Progenitor cell of endocrine pancreas (in vitro differentiated cells): ENCODE measurements at regions not wholly inside any gene's neighbourhood (a gene's known extent, or its start where the extent isn't known, plus 50 kb on each side); places are given as distances from the start of the nearest gene placed in this dataset.
A peak's percentile ranks its signal among the peaks of the same experiment; 100 is the strongest.

ENCODE experiments used
- DNase-seq: peaks from one replicate; pipeline ENCODE4 v3.0.0; 2021; ENCODE audit warnings: low spot score; ENCODE audit not compliant: unreplicated experiment
- H3K27ac Mint-ChIP-seq: 2 replicates; pipeline ENCODE4 v1.8.0; 2021; ENCODE audit warnings: mild to moderate bottlenecking, moderate library complexity, mixed read lengths
- H3K27me3 Mint-ChIP-seq: 2 replicates; pipeline ENCODE4 v1.8.0; 2021; ENCODE audit warnings: mixed read lengths
- H3K36me3 Mint-ChIP-seq: 2 replicates; pipeline ENCODE4 v1.8.0; 2022; ENCODE audit warnings: mixed read lengths; ENCODE audit not compliant: insufficient read depth
- H3K4me1 Mint-ChIP-seq: 2 replicates; pipeline ENCODE4 v1.8.0; 2021; ENCODE audit warnings: low read depth, mixed read lengths
- H3K4me3 Mint-ChIP-seq: 2 replicates; pipeline ENCODE4 v1.8.0; 2021; ENCODE audit warnings: low read depth, mild to moderate bottlenecking, moderate library complexity, mixed read lengths
- H3K9me3 Mint-ChIP-seq: 2 replicates; pipeline ENCODE4 v1.8.0; 2021; ENCODE audit warnings: low read depth, mixed read lengths
- CTCF ChIP-seq: fragments of 200-600 bp; sonication (generic); IDR thresholded peaks from one replicate; pipeline ENCODE4 v1.5.0; 2021; ENCODE audit warnings: antibody characterized with exemption, mild to moderate bottlenecking; ENCODE audit not compliant: unreplicated experiment

- DNase-seq, result no peak
- Mint-ChIP-seq H3K4me1 (peaks cover 37% of the 10 kb centered on the region), H3K4me3 (no peak overlapping the region), H3K36me3 (no peaks in the 10 kb centered on the region), H3K27me3 (no peaks in the 10 kb centered on the region), H3K27ac (no peak overlapping the region), H3K9me3 (no peaks in the 10 kb centered on the region)
- TF ChIP-seq CTCF, result no peak
Observed at GRCh38 chr13:50596156-50596555, 247.3 kb downstream of the DLEU7 start.

- Mint-ChIP-seq H3K4me3 (no peak overlapping the region), H3K27ac (no peak overlapping the region), H3K4me1 (peaks cover 37% of the 10 kb centered on the region), H3K36me3 (no peaks in the 10 kb centered on the region), H3K27me3 (no peaks in the 10 kb centered on the region), H3K9me3 (no peaks in the 10 kb centered on the region)
- no peak for TF ChIP-seq CTCF
- DNase-seq, result no peak
Observed at GRCh38 chr13:50596776-50597203, 246.7 kb downstream of the DLEU7 start.

GRCh38 chr13:50598338-50598737, 245.2 kb downstream of the DLEU7 start:
- DNase-seq, result no peak

GRCh38 chr13:50599046-50599445, 244.4 kb downstream of the DLEU7 start:
- no peak for TF ChIP-seq CTCF
- no peak overlapping the region for H3K4me3 Mint-ChIP-seq
- H3K27ac Mint-ChIP-seq, result peak overlapping the region; percentile 37
- H3K27me3 Mint-ChIP-seq, result no peaks in the 10 kb centered on the region
- no peaks in the 10 kb centered on the region for H3K36me3 Mint-ChIP-seq
- H3K9me3 Mint-ChIP-seq, result no peaks in the 10 kb centered on the region
- no peak for DNase-seq
- H3K4me1 Mint-ChIP-seq, result peaks cover 31% of the 10 kb centered on the region

More at GRCh38 chr13:50598338-50598737, 245.2 kb downstream of the DLEU7 start:
- H3K27ac Mint-ChIP-seq, result peak overlapping the region; percentile 0
- no peak for TF ChIP-seq CTCF
- peaks cover 35% of the 10 kb centered on the region for H3K4me1 Mint-ChIP-seq
- H3K4me3 Mint-ChIP-seq, result no peak overlapping the region
- H3K36me3 Mint-ChIP-seq, result no peaks in the 10 kb centered on the region
- no peaks in the 10 kb centered on the region for H3K9me3 Mint-ChIP-seq
- no peaks in the 10 kb centered on the region for H3K27me3 Mint-ChIP-seq

- Mint-ChIP-seq H3K9me3 (no peaks in the 10 kb centered on the region), H3K4me1 (peaks cover 23% of the 10 kb centered on the region), H3K36me3 (no peaks in the 10 kb centered on the region), H3K27me3 (no peaks in the 10 kb centered on the region), H3K4me3 (no peak overlapping the region), H3K27ac (no peak overlapping the region)
- DNase-seq, result no peak
- no peak for TF ChIP-seq CTCF
Observed at GRCh38 chr13:50599927-50600326, 243.6 kb downstream of the DLEU7 start.
